CD14-positive monocyte (primary cell): ENCODE measurements at regions not wholly inside any gene's neighbourhood (a gene's known extent, or its start where the extent isn't known, plus 50 kb on each side); places are given as distances from the start of the nearest gene placed in this dataset.

ENCODE experiments used
- DNase-seq, 3 donors: peaks; one replicate each; pipeline ENCODE4 v3.0.0-alpha.2; 2011 to 2022
- H2AFZ ChIP-seq: 2 replicates; pipeline ENCODE4 v1.6.0; 2012; ENCODE audit warnings: mild to moderate bottlenecking, low read depth, low read length, inconsistent platforms; ENCODE audit not compliant: insufficient read depth, poor library complexity, severe bottlenecking
- H3K27ac ChIP-seq, 2 donors: 1 replicate in 1 of 2; 2 replicates in 1 of 2; pipeline ENCODE4 v1.5.1; 2012 to 2013; ENCODE audit warnings: low read length in 2 of 2, control low read depth in 1 of 2, inconsistent platforms in 1 of 2, low read depth in 1 of 2, mild to moderate bottlenecking in 1 of 2
- H3K27me3 ChIP-seq, 2 donors: one replicate each; pipeline versions ENCODE4 v1.6.0 to v1.6.1; 2011 to 2013; ENCODE audit warnings: low read length in 2 of 2; ENCODE audit not compliant: control insufficient read depth in 2 of 2, insufficient read depth in 2 of 2
- H3K36me3 ChIP-seq, 2 donors: replicated peaks in 1 of 2; 1 replicate in 1 of 2; 2 replicates in 1 of 2; pipeline versions ENCODE4 v1.5.1 to v1.6.1; 2012 to 2013; ENCODE audit warnings: low read length in 2 of 2, control low read depth in 1 of 2, inconsistent platforms in 1 of 2, mild to moderate bottlenecking in 1 of 2; ENCODE audit not compliant: insufficient read depth in 2 of 2, control insufficient read depth in 1 of 2
- H3K4me1 ChIP-seq, 2 donors: 1 replicate in 1 of 2; 2 replicates in 1 of 2; pipeline versions ENCODE4 v1.5.1 to v1.6.1; 2012 to 2013; ENCODE audit warnings: low read length in 2 of 2, control low read depth in 1 of 2, inconsistent platforms in 1 of 2, mild to moderate bottlenecking in 1 of 2, moderate library complexity in 1 of 2; ENCODE audit not compliant: insufficient read depth in 2 of 2, control insufficient read depth in 1 of 2
- H3K4me2 ChIP-seq: replicated peaks from 2 replicates; pipeline ENCODE3; 2012; ENCODE audit warnings: low read length, moderate library complexity, mild to moderate bottlenecking; ENCODE audit not compliant: poor library complexity, severe bottlenecking; ENCODE audit errors: extremely low read depth
- H3K4me3 ChIP-seq, 3 experiments: fragments of 200-600 bp in 1 of 3; sonication (generic) in 1 of 3; replicated peaks in 1 of 3; 1 replicate in 2 of 3; 2 replicates in 1 of 3; pipeline ENCODE4 v1.5.1; 2011 to 2013; ENCODE audit warnings: low read length in 3 of 3, mild to moderate bottlenecking in 3 of 3, control low read depth in 2 of 3, low read depth in 2 of 3, inconsistent platforms in 1 of 3, moderate library complexity in 1 of 3
- H3K79me2 ChIP-seq: 2 replicates; pipeline ENCODE4 v1.6.0; 2012; ENCODE audit warnings: mild to moderate bottlenecking, control low read depth, inconsistent platforms, low read length, moderate library complexity; ENCODE audit not compliant: insufficient read depth
- H3K9ac ChIP-seq: 2 replicates; pipeline ENCODE4 v1.6.0; 2017; ENCODE audit warnings: low read length, mild to moderate bottlenecking; ENCODE audit not compliant: insufficient read depth, poor library complexity, severe bottlenecking
- H3K9me3 ChIP-seq, 2 donors: replicated peaks in 1 of 2; 1 replicate in 1 of 2; 2 replicates in 1 of 2; pipeline versions ENCODE4 v1.5.1 to v1.6.1; 2012 to 2013; ENCODE audit warnings: low read length in 2 of 2, control low read depth in 1 of 2; ENCODE audit not compliant: control insufficient read depth in 1 of 2, insufficient read depth in 1 of 2
- H4K20me1 ChIP-seq: 2 replicates; pipeline ENCODE4 v1.6.0; 2012; ENCODE audit warnings: mild to moderate bottlenecking, low read length, control low read depth, moderate library complexity; ENCODE audit not compliant: insufficient read depth
- H3K27ac Mint-ChIP-seq, 7 donors: one replicate each; pipeline ENCODE4 v1.8.0; 2020; ENCODE audit warnings: mild to moderate bottlenecking in 7 of 7, mixed read lengths in 7 of 7, moderate library complexity in 6 of 7, inconsistent platforms in 2 of 7
- H3K27me3 Mint-ChIP-seq, 3 donors: one replicate each; pipeline ENCODE4 v1.8.0; 2021 to 2022; ENCODE audit warnings: low read depth in 3 of 3, mild to moderate bottlenecking in 3 of 3, mixed read lengths in 3 of 3, moderate library complexity in 3 of 3, inconsistent platforms in 1 of 3
- H3K36me3 Mint-ChIP-seq, 2 donors: one replicate each; pipeline ENCODE4 v1.8.0; 2020; ENCODE audit warnings: mixed read lengths in 2 of 2, inconsistent platforms in 1 of 2, mild to moderate bottlenecking in 1 of 2
- H3K4me1 Mint-ChIP-seq: one replicate; pipeline ENCODE4 v1.8.0; 2020; ENCODE audit warnings: mild to moderate bottlenecking, mixed read lengths
- H3K4me3 Mint-ChIP-seq, 2 donors: one replicate each; pipeline ENCODE4 v1.8.0; 2020; ENCODE audit warnings: mild to moderate bottlenecking in 2 of 2, mixed read lengths in 2 of 2, moderate library complexity in 1 of 2
- H3K9me3 Mint-ChIP-seq, 7 donors: one replicate each; pipeline ENCODE4 v1.8.0; 2020 to 2022; ENCODE audit warnings: mixed read lengths in 7 of 7, mild to moderate bottlenecking in 6 of 7, moderate library complexity in 6 of 7, inconsistent platforms in 2 of 7
- WGBS: methylation state at CpG from one replicate; pipeline ENCODE4 v1.1.5; 2013; ENCODE audit warnings: missing lambda C conversion rate; ENCODE audit not compliant: insufficient coverage; 5-methylcytosine and 5-hydroxymethylcytosine counted together
- intact Hi-C, 2 donors: fragments of 100-400 bp; cut with micrococcal nuclease; formaldehyde crosslinking; loops; one replicate each; pipeline versions ENCODE4 v1.15.0 to v1.15.1; 2023
- TF ChIP-seq, protein P1 (sequence below): fragments of 200-600 bp; IDR thresholded peaks from one replicate; pipeline ENCODE4 v1.8.0; 2022; ENCODE audit warnings: antibody characterized with exemption, mild to moderate bottlenecking

DNA sequence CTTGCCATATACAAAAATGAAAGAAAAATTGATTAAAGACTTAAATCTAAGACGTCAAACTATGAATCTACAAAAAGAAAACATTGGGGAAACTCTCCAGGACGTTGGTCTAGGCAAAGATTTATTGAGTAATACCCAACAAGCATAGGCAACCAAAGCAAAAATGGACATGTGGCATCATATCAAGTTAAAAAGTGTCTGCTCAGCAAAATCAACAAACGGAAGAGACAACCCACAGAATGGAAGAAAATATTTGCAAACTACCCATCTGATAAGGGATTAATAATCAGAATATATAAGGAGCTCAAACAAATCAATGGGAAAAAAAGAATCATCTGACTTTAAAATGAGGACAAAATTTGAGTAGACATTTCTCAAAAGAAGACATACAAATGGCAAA lies 160.9 kb downstream of the DCLK3 start:
- no peak overlapping the region for H3K4me2 ChIP-seq
- H3K9me3 ChIP-seq = no peaks in the 10 kb centered on the region
- H3K4me1 ChIP-seq = no peaks in the 10 kb centered on the region
- no peak overlapping the region for H3K4me3 ChIP-seq
- no CpG with 5 or more reads among the region's 3 CpGs for WGBS
- Mint-ChIP-seq H3K4me3 (no peak overlapping the region), H3K36me3 (no peaks in the 10 kb centered on the region), H3K27ac (no peak overlapping the region), H3K27me3 (peaks cover 0 to 5% (median 3%) of the 10 kb centered on the region in 3 donors), H3K9me3 (peaks cover 0 to 5% (median under 1%) of the 10 kb centered on the region in 7 donors), H3K4me1 (no peaks in the 10 kb centered on the region)
- TF ChIP-seq, protein P1, sequence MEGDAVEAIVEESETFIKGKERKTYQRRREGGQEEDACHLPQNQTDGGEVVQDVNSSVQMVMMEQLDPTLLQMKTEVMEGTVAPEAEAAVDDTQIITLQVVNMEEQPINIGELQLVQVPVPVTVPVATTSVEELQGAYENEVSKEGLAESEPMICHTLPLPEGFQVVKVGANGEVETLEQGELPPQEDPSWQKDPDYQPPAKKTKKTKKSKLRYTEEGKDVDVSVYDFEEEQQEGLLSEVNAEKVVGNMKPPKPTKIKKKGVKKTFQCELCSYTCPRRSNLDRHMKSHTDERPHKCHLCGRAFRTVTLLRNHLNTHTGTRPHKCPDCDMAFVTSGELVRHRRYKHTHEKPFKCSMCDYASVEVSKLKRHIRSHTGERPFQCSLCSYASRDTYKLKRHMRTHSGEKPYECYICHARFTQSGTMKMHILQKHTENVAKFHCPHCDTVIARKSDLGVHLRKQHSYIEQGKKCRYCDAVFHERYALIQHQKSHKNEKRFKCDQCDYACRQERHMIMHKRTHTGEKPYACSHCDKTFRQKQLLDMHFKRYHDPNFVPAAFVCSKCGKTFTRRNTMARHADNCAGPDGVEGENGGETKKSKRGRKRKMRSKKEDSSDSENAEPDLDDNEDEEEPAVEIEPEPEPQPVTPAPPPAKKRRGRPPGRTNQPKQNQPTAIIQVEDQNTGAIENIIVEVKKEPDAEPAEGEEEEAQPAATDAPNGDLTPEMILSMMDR = no peak
- no peak overlapping the region for H2AFZ ChIP-seq
- intact Hi-C loops = no loop called here
- no peaks in the 10 kb centered on the region for H4K20me1 ChIP-seq
- H3K27me3 ChIP-seq = no peaks in the 10 kb centered on the region
- no peaks in the 10 kb centered on the region for H3K36me3 ChIP-seq
- no peak for DNase-seq
- H3K79me2 ChIP-seq = no peaks in the 10 kb centered on the region
- H3K9ac ChIP-seq = no peak overlapping the region
- no peak overlapping the region for H3K27ac ChIP-seq

DNA sequence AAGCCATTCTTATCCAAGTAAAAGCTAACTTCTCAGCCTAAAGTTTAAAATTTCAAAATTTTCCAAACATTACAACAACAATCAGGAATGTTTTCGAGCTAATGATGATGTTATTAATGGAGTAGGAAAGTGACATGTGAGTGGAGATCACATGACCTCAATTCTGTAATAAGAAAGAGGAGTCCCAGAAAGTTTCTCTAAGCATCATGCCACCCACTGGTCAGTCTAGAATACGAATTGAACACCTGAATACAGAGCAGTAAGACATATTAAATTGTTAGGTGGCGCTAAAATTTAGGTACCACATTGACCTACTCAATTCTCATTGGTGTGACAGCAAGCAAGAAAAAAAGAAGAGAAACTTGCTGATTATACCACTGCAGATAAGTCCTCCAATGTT lies 163.9 kb downstream of the DCLK3 start:
- Mint-ChIP-seq H3K27ac (no peak overlapping the region), H3K36me3 (no peaks in the 10 kb centered on the region), H3K4me1 (no peaks in the 10 kb centered on the region), H3K4me3 (no peak overlapping the region), H3K27me3 (peaks cover 0 to 3% (median 3%) of the 10 kb centered on the region in 3 donors), H3K9me3 (peaks cover 0 to 10% (median 2%) of the 10 kb centered on the region in 7 donors)
- DNase-seq = no peak
- Histone ChIP-seq H3K4me1 (no peaks in the 10 kb centered on the region), H3K36me3 (no peaks in the 10 kb centered on the region), H3K27me3 (no peaks in the 10 kb centered on the region), H3K9me3 (no peaks in the 10 kb centered on the region), H4K20me1 (no peaks in the 10 kb centered on the region), H3K4me2 (no peak overlapping the region), H3K27ac (no peak overlapping the region), H2AFZ (no peak overlapping the region), H3K4me3 (no peak overlapping the region), H3K79me2 (no peaks in the 10 kb centered on the region), H3K9ac (no peak overlapping the region)
- WGBS = 100% methylated on average over 1 of the region's 3 CpGs
- TF ChIP-seq, protein P1 = no peak
- intact Hi-C loops = no loop called here
